Adipocyte (in vitro differentiated cells): ENCODE measurements at regions not wholly inside any gene's neighbourhood (a gene's known extent, or its start where the extent isn't known, plus 50 kb on each side); places are given as distances from the start of the nearest gene placed in this dataset.
"Not testable (repeated sequence)": the region's sequence is repeated elsewhere in the genome, so short reads cannot be mapped to it uniquely, and the experiment has no call there.

Source experiments
- DNase-seq: peaks from one replicate; pipeline ENCODE4 v3.0.0-alpha.2; 2015; ENCODE audit warnings: low read depth
- H3K27me3 ChIP-seq: replicated peaks from 2 replicates; pipeline ENCODE4 v1.7.0; 2013; ENCODE audit warnings: mild to moderate bottlenecking, low read length, moderate library complexity; ENCODE audit not compliant: control insufficient read depth, insufficient read depth
- H3K36me3 ChIP-seq: 2 replicates; pipeline ENCODE4 v1.7.0; 2013; ENCODE audit warnings: low read length, mild to moderate bottlenecking, moderate library complexity; ENCODE audit not compliant: control insufficient read depth, insufficient read depth, severe bottlenecking
- H3K4me1 ChIP-seq: 2 replicates; pipeline ENCODE4 v1.7.0; 2013; ENCODE audit warnings: mild to moderate bottlenecking, low read length, moderate library complexity; ENCODE audit not compliant: control insufficient read depth, insufficient read depth
- H3K4me3 ChIP-seq: 2 replicates; pipeline ENCODE4 v1.7.0; 2013; ENCODE audit warnings: mild to moderate bottlenecking, low read length, moderate library complexity
- H3K9ac ChIP-seq: 2 replicates; pipeline ENCODE4 v1.7.0; 2013; ENCODE audit warnings: mild to moderate bottlenecking, low read length, moderate library complexity
- H3K9me3 ChIP-seq: 2 replicates; pipeline ENCODE4 v1.7.0; 2013; ENCODE audit warnings: mild to moderate bottlenecking, low read length, moderate library complexity; ENCODE audit not compliant: control insufficient read depth

DNA sequence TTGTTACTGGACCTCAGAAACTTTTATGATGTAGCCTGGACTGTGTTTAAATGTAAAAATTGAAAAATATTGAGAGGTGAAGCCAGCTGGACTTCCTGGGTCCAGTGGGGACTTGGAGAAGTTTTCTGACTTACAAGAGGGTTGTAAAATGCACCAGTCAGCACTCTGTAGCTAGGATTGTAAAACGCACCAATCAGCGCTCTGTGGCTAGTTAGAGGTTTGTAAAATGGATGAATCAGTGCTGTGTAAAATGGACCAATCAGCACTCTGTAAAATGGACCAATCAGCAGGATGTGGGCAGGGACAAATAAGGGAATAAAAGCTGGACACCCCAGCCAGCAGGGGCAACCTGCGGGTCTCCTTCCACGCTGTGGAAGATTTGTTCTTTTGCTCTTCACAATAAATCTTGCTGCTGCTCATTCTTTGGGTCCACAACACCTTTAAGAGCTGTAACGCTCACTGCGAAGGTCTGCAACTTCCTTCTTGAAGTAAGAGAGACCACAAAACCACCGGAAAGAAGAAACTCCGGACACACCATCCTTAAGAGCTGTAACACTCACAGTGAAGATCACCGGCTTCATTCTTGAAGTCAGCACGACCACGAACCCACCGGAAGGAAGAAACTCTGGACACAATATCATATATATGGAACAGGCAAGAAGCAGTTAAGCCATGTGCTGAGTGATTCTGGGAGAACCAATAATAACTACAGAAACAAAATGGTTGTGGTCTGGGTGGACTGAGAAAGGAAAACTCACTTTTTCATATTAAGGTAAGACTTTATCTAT, 201.3 kb downstream of the GABRG2 start:
- no peaks in the 10 kb centered on the region for H3K4me1 ChIP-seq
- peaks cover 39% of the 10 kb centered on the region for H3K9me3 ChIP-seq
- H3K36me3 ChIP-seq: no peaks in the 10 kb centered on the region
- H3K9ac ChIP-seq: no peak overlapping the region
- no peak for DNase-seq
- no peak overlapping the region for H3K4me3 ChIP-seq
- no peaks in the 10 kb centered on the region for H3K27me3 ChIP-seq

DNA sequence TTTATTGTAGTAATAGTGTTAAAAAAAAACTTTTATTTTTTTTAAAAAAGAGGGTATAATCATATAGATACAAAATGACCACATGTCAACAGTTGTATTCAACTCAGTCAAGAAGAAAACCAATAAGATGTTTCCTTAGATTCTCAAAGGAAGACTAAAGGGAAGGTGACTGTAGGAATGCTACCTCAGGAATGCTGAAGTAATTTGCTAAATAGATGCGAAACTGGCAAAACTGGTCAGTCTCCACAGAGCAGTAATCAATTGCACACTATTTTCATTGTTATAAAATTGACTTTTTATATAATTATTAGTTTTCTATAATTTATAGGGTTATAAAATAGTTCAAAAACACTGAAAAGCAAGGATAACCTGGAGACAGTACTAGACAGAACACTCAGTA, 204.8 kb downstream of the GABRG2 start:
- no peak for DNase-seq
- Histone ChIP-seq H3K9me3 (peaks cover 40% of the 10 kb centered on the region), H3K4me3 (no peak overlapping the region), H3K9ac (no peak overlapping the region), H3K4me1 (no peaks in the 10 kb centered on the region), H3K36me3 (no peaks in the 10 kb centered on the region), H3K27me3 (no peaks in the 10 kb centered on the region)

DNA sequence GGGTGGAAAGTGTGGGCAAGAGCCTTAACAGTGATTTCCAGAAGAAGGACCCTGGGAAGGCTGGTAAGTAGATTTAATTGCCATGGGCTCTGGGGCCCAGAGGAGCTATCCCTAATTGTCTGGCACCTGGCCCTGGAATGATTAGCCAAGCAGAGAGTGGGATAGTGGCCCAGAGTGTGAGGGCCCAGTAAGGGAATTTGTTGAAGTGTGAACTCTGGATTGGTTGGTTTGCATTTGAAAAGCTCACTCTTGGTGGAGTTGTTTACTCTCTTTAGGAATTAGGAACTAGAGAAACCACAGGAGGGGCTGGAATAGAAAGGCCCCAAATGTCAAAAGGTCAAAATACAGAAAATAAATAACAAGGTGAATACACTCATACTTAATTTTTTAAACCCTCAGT, 207.1 kb downstream of the GABRG2 start:
- no peak for DNase-seq
- no peaks in the 10 kb centered on the region for H3K27me3 ChIP-seq
- peaks cover 36% of the 10 kb centered on the region for H3K9me3 ChIP-seq
- no peaks in the 10 kb centered on the region for H3K36me3 ChIP-seq
- no peak overlapping the region for H3K4me3 ChIP-seq
- no peak overlapping the region for H3K9ac ChIP-seq
- no peaks in the 10 kb centered on the region for H3K4me1 ChIP-seq

DNA sequence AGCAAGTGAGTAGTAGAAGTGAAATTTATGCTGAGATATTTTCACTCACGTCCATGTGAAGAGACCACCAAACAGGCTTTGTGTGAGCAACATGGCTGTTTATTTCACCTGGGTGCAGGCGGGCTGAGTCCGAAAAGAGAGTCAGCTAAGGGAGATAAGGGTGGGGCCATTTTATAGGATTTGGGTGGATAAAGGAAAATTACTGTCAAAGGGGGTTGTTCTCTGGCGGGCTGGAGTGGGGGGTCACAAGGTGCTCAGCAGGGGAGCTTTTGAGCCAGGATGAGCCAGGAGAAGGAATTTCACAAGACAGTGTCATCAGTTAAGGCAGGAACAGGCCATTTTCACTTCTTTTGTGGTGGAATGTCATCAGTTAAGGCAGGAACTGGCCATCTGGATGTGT, 207.8 kb downstream of the GABRG2 start:
- H3K4me3 ChIP-seq, H3K36me3 ChIP-seq, H3K9ac ChIP-seq, DNase-seq, H3K27me3 ChIP-seq, H3K4me1 ChIP-seq: not testable (repeated sequence)
- peaks cover 34% of the 10 kb centered on the region for H3K9me3 ChIP-seq

DNA sequence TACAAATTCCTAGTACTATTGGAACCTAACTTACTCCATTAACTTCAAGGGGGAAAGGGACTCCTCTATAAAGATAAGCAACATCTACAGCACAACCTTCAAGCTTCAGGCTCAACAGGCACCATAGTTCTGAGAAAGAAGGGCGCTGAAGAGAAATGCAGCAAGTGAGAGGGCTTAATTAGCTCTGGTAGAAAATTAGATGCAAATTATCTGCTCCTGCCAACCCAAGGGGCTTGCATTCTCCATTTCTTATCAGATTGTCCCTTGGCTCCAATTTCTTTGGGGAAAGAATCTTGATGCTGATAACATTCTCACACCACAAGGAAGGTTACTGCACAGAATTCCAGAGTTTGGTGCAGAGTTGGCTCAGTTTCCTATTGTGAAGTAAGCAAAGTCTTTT, 214.6 kb downstream of the GABRG2 start:
- DNase-seq: no peak
- H3K27me3 ChIP-seq: no peaks in the 10 kb centered on the region
- H3K4me1 ChIP-seq: no peaks in the 10 kb centered on the region
- peaks cover 10% of the 10 kb centered on the region for H3K9me3 ChIP-seq
- H3K4me3 ChIP-seq: no peak overlapping the region
- H3K9ac ChIP-seq: no peak overlapping the region
- no peaks in the 10 kb centered on the region for H3K36me3 ChIP-seq

DNA sequence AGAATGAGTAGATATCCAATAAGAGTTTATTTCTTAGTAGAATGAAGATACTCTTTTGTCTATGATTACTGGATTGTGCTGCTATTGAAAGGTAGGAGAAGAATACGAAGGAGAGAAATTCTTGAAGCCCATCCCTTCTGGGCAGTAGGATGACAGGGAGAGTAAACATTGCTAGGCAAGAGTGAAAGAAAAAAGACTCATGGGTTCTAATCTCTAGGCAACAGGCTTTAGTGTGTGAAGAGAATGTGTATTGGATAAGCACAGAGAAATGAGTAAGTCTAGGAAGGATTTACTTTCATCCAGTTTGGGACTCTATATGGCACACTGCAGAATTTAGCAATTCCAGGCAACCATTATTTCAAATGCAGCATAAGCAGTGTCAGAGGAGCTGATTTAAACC, 216.0 kb downstream of the GABRG2 start:
- H3K4me1 ChIP-seq: no peaks in the 10 kb centered on the region
- no peak overlapping the region for H3K9ac ChIP-seq
- no peaks in the 10 kb centered on the region for H3K36me3 ChIP-seq
- DNase-seq: no peak
- peaks cover 14% of the 10 kb centered on the region for H3K9me3 ChIP-seq
- H3K4me3 ChIP-seq: no peak overlapping the region
- H3K27me3 ChIP-seq: no peaks in the 10 kb centered on the region

DNA sequence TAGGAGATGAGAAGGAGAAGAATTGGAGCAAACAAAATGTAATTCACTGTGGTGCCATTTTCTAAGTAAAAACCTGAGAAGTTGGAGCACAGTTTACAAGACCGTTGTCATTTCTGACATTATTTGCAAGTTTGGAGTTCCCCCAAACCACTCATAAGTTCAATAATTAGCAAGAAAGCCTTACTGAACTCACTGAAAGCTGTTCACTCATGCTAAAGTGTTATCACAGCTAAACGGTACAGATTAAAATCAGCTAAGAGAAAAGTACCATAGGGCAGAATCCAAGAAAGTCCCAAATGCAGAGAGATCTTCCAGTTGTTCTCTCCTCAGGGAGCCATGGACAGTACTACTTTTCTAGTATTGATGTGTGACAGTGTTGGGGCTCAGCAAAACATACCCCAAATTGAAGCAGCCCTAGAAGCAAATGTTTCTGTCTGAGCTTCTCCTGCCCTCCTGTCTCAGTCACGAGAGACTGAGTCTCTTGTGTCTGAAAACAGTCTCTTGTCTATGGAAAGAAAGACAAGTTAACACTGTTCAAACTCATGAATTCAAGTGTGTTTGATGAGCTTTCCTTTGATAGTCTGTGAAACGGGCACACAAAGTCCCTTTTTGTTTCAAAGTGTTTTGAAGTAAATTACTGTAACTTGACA, 221.2 kb downstream of the GABRG2 start:
- H3K9ac ChIP-seq: no peak overlapping the region
- H3K4me3 ChIP-seq: no peak overlapping the region
- no peaks in the 10 kb centered on the region for H3K36me3 ChIP-seq
- no peak for DNase-seq
- no peaks in the 10 kb centered on the region for H3K27me3 ChIP-seq
- no peaks in the 10 kb centered on the region for H3K4me1 ChIP-seq
- H3K9me3 ChIP-seq: peaks cover 12% of the 10 kb centered on the region

DNA sequence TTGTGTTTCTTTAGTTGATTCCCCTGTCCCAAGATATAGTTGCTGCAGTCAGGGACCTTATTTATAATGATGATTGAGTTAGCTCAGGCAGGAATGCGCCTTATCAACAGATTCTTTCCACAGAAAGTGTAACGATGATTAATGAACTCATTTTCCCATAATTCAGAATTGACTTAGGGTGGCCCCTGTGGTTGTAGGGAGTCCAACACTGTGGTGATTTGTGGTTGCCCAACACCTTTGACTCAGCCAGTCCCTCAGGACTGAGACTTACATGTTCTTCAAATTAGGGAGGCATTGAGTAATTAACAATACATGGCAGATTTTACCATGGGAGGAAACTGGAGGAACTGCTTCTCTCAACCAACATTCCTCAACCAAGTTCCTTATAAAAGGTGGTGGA, 221.9 kb downstream of the GABRG2 start:
- no peak overlapping the region for H3K4me3 ChIP-seq
- no peak for DNase-seq

DNA sequence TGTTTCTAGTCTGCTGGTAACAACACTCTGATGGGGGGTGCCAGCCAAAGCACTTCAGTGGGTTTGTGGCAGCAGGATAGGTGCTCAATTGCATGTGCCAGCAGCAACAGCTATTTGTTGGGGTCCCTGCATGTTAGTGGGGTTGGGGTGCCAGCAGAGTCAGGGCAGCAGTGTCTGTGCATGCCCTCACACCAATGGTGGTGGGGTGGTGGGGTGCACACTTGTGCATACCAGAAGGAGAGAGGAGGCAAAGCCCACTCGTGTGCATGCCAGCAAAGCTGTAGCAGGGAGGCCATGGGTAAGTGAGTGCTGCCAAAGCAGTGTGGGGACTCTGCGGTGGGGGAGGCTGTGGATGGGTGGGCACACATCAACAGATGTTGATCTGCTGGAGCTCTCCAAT, 232.2 kb downstream of the GABRG2 start:
- no peak overlapping the region for H3K9ac ChIP-seq
- H3K27me3 ChIP-seq: no peaks in the 10 kb centered on the region
- H3K4me3 ChIP-seq: no peak overlapping the region
- no peak for DNase-seq
- H3K4me1 ChIP-seq: no peaks in the 10 kb centered on the region
- no peaks in the 10 kb centered on the region for H3K36me3 ChIP-seq
- no peaks in the 10 kb centered on the region for H3K9me3 ChIP-seq

More for the DNA sequence above, 221.9 kb downstream of the GABRG2 start:
- Histone ChIP-seq H3K36me3 (no peaks in the 10 kb centered on the region), H3K9me3 (peaks cover 7% of the 10 kb centered on the region), H3K9ac (no peak overlapping the region), H3K4me1 (no peaks in the 10 kb centered on the region), H3K27me3 (no peaks in the 10 kb centered on the region)

DNA sequence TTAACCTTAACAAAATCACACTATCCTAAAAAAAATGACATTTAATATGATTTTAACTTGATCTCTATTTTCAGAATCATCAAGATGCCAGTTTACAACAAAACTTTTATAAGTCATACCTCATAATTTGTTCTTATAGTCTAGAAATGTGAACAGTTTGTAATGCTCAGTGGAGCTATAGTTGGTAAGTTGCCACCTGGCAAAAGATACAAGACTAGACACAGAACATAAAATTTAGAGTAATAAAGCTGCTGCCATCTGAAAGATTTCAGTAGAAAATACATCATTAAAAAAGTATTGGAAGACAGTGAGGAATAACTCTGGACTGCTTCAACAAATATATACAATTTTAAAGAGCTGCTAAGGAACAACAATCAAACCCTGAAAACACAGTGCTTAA, 233.8 kb downstream of the GABRG2 start:
- Histone ChIP-seq H3K27me3 (no peaks in the 10 kb centered on the region), H3K9ac (no peak overlapping the region), H3K36me3 (no peaks in the 10 kb centered on the region), H3K4me1 (no peaks in the 10 kb centered on the region), H3K9me3 (no peaks in the 10 kb centered on the region), H3K4me3 (no peak overlapping the region)
- no peak for DNase-seq

DNA sequence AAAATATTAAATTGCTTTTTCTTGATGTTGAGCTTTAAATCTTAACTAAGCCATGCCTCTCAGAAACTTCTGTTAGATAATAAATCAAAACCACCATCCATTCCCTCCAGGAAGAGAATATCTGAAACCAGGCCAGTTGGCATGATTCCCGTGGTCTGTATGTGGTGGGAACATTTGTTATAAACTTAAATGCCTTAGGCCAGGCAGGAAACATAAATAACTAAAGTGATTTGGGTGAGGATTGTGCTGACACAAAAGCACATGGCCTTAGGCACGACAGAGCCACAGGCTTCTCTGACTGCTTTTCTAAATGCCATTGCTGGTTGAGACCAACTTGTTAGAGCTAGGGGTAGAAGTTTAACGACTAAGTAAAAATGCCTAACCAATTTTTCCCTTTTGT, 255.9 kb downstream of the GABRG2 start:
- Histone ChIP-seq H3K4me1 (no peaks in the 10 kb centered on the region), H3K9me3 (no peaks in the 10 kb centered on the region), H3K9ac (no peak overlapping the region), H3K4me3 (no peak overlapping the region), H3K36me3 (no peaks in the 10 kb centered on the region), H3K27me3 (no peaks in the 10 kb centered on the region)
- DNase-seq: no peak
